Neural cell (in vitro differentiated cells): ENCODE measurements at regions not wholly inside any gene's neighbourhood (a gene's known extent, or its start where the extent isn't known, plus 50 kb on each side); places are given as distances from the start of the nearest gene placed in this dataset.

Experiments used
- EP300 ChIP-seq: fragments of 450-650 bp; conservative IDR thresholded peaks from 2 replicates; pipeline ENCODE4 v1.6.1; 2014; ENCODE audit warnings: antibody characterized with exemption, mild to moderate bottlenecking, moderate library complexity; ENCODE audit not compliant: poor library complexity, severe bottlenecking
- EZH2 ChIP-seq: fragments of 200-600, 300-800 bp; shearing (Covaris generic), sonication (generic); IDR thresholded peaks from 2 replicates; pipeline ENCODE4 v1.6.1; 2014; ENCODE audit warnings: antibody characterized with exemption, low read length, borderline replicate concordance, mild to moderate bottlenecking; ENCODE audit not compliant: insufficient read depth, poor library complexity, severe bottlenecking
- RAD21 ChIP-seq: fragments of 450-650 bp; conservative IDR thresholded peaks from 2 replicates; pipeline ENCODE4 v1.6.1; 2014; ENCODE audit warnings: antibody characterized with exemption, mild to moderate bottlenecking, moderate library complexity
- TAF1 ChIP-seq: IDR thresholded peaks from 2 replicates; pipeline ENCODE4 v1.6.1; 2012; ENCODE audit warnings: low read depth
- TF ChIP-seq, protein P1 (sequence below): fragments of 450-650 bp; IDR thresholded peaks from 2 replicates; pipeline ENCODE4 v1.5.1; 2014; ENCODE audit warnings: antibody characterized with exemption, mild to moderate bottlenecking, moderate library complexity; ENCODE audit not compliant: poor library complexity, severe bottlenecking

- TF ChIP-seq, protein P1, sequence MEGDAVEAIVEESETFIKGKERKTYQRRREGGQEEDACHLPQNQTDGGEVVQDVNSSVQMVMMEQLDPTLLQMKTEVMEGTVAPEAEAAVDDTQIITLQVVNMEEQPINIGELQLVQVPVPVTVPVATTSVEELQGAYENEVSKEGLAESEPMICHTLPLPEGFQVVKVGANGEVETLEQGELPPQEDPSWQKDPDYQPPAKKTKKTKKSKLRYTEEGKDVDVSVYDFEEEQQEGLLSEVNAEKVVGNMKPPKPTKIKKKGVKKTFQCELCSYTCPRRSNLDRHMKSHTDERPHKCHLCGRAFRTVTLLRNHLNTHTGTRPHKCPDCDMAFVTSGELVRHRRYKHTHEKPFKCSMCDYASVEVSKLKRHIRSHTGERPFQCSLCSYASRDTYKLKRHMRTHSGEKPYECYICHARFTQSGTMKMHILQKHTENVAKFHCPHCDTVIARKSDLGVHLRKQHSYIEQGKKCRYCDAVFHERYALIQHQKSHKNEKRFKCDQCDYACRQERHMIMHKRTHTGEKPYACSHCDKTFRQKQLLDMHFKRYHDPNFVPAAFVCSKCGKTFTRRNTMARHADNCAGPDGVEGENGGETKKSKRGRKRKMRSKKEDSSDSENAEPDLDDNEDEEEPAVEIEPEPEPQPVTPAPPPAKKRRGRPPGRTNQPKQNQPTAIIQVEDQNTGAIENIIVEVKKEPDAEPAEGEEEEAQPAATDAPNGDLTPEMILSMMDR, result no peak
- no peak for TF ChIP-seq TAF1
- TF ChIP-seq EP300, result no peak
- no peak for TF ChIP-seq EZH2
- no peak for TF ChIP-seq RAD21
Measured at GRCh38 chr15:67013696-67014095, 51.7 kb upstream of the SMAD3 start.
